SK-N-SH treated with all-trans-retinoic acid at 6 μM for 48 hours (cell line): ENCODE measurements at regions not wholly inside any gene's neighbourhood (a gene's known extent, or its start where the extent isn't known, plus 50 kb on each side); places are given as distances from the start of the nearest gene placed in this dataset.

Experiments used
- ARNTL ChIP-seq: fragments of 450-650 bp; formaldehyde crosslinking; IDR thresholded peaks from 2 replicates; pipeline ENCODE4 v1.5.0; 2020; ENCODE audit warnings: low read depth, mild to moderate bottlenecking, moderate library complexity, borderline replicate concordance
- ESRRG ChIP-seq: fragments of 250-450 bp; sonication (Bioruptor Pico); IDR thresholded peaks from 2 replicates; pipeline ENCODE4 v1.6.1; 2021; ENCODE audit warnings: mild to moderate bottlenecking
- ISL1 ChIP-seq: fragments of 250-450 bp; sonication (Bioruptor Pico); IDR thresholded peaks from 2 replicates; pipeline ENCODE4 v2.1.2; 2022; ENCODE audit warnings: mild to moderate bottlenecking, moderate library complexity
- OSR1 ChIP-seq: fragments of 250-450 bp; sonication (Bioruptor Pico); IDR thresholded peaks from 2 replicates; pipeline ENCODE4 v1.8.0; 2022; ENCODE audit warnings: moderate library complexity, mild to moderate bottlenecking, inconsistent platforms
- RARB ChIP-seq: fragments of 250-450 bp; sonication (Bioruptor Pico); IDR thresholded peaks from 2 replicates; pipeline ENCODE4 v1.8.0; 2021; ENCODE audit warnings: mild to moderate bottlenecking, moderate library complexity
- SNAI2 ChIP-seq: fragments of 250-450 bp; sonication (Bioruptor Pico); IDR thresholded peaks from 2 replicates; pipeline ENCODE4 v1.5.0; 2020; ENCODE audit warnings: mild to moderate bottlenecking, moderate library complexity
- ZC3H10 ChIP-seq: fragments of 250-450 bp; sonication (Bioruptor Pico); IDR thresholded peaks from 2 replicates; pipeline ENCODE4 v1.5.1; 2021; ENCODE audit warnings: mild to moderate bottlenecking, moderate library complexity
- ZFP30 ChIP-seq: fragments of 450-650 bp; formaldehyde crosslinking; IDR thresholded peaks from 2 replicates; pipeline ENCODE4 v1.5.0; 2022; ENCODE audit warnings: mild to moderate bottlenecking, moderate library complexity
- ZNF565 ChIP-seq: fragments of 450-650 bp; formaldehyde crosslinking; conservative IDR thresholded peaks from 2 replicates; pipeline ENCODE4 v1.5.0; 2020; ENCODE audit warnings: low read depth, mild to moderate bottlenecking, moderate library complexity
- TF ChIP-seq, protein P1 (sequence below): fragments of 250-450 bp; sonication (Bioruptor Pico); IDR thresholded peaks from 2 replicates; pipeline ENCODE4 v1.8.0; 2021; ENCODE audit warnings: low read depth, mild to moderate bottlenecking, moderate library complexity, borderline replicate concordance

DNA sequence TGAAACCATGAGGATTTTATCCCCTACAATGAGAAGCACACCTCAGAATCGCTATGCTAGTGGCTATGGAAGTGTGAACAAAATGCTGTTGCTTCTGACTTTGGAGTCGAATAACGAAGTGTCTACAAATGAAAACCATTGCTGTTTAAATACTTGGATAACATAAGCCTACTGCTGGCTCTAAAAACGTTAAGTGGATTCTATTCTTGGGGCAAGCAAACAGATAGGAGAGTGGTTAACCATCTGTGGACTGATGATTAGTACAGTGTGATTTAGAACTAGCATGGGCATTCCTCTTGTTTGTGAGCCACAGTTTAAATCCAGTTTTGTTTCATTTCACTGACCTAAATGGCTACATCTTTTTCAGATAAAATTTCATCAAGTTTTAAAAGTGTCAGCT lies 109.7 kb upstream of the PNPLA4 start:
- no peak for TF ChIP-seq ISL1 (CRISPR knock-in tag)
- TF ChIP-seq ZNF565: no peak
- TF ChIP-seq ZC3H10 (CRISPR knock-in tag): no peak
- TF ChIP-seq RARB (CRISPR knock-in tag): no peak
- no peak for TF ChIP-seq SNAI2 (CRISPR knock-in tag)
- TF ChIP-seq OSR1 (CRISPR knock-in tag): no peak
- no peak for TF ChIP-seq ARNTL (CRISPR knock-in tag)
- TF ChIP-seq, protein P1, sequence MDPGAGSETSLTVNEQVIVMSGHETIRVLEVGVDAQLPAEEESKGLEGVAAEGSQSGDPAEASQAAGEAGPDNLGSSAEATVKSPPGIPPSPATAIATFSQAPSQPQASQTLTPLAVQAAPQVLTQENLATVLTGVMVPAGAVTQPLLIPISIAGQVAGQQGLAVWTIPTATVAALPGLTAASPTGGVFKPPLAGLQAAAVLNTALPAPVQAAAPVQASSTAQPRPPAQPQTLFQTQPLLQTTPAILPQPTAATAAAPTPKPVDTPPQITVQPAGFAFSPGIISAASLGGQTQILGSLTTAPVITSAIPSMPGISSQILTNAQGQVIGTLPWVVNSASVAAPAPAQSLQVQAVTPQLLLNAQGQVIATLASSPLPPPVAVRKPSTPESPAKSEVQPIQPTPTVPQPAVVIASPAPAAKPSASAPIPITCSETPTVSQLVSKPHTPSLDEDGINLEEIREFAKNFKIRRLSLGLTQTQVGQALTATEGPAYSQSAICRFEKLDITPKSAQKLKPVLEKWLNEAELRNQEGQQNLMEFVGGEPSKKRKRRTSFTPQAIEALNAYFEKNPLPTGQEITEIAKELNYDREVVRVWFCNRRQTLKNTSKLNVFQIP (CRISPR knock-in tag): no peak
- no peak for TF ChIP-seq ZFP30
- no peak for TF ChIP-seq ESRRG
